AG08395 (cell line): ENCODE measurements at regions not wholly inside any gene's neighbourhood (a gene's known extent, or its start where the extent isn't known, plus 50 kb on each side); places are given as distances from the start of the nearest gene placed in this dataset.

ENCODE experiments used
- DNase-seq: peaks from one replicate; pipeline ENCODE4 v3.0.0; 2012; ENCODE audit warnings: mixed read lengths, low spot score

DNA sequence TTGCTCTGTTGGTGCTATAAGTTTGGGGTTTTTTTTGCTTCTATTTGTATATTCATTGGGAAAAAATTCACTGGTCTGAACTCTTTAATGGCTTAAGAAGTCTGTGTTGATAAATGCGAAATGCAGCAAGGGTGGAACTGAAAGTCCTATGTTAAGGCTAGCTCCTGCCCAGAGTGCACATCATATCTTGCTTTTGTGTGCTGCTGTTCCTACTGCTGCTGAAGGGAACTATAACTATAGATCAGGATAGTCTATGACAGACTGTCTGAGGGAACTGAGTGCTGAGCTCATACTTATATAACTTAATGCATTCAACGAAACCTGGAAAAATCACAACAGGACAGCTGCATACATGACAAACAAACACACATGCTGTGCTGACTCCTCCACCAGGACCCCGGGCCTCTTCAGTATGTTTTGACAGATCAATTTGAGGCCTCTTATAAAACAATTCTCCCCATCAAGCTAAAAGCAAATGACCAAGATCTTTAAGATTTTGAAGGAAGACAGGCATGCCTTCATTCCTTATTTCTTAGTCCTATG, 1031.5 kb upstream of the ADGRL2 start:
- DNase-seq, result no peak

DNA sequence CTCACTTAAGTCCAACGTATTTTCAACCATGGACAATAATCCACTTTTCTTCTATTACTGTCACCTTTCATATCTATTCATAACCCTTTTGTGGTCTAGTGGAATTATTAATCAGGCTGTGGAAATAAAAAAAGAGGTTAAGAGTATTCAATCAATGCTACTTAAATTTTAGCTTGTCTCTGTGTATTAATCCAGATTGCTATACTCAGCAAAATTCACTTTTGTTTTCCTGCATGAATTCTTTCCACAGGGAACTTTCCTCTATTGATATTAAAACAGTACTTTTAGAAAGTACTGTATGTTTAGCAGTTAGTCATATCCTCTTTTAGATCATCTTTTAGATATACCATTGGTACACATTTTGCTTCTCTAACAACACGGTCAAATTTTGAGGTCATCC, 1033.0 kb upstream of the ADGRL2 start:
- DNase-seq, result no peak

DNA sequence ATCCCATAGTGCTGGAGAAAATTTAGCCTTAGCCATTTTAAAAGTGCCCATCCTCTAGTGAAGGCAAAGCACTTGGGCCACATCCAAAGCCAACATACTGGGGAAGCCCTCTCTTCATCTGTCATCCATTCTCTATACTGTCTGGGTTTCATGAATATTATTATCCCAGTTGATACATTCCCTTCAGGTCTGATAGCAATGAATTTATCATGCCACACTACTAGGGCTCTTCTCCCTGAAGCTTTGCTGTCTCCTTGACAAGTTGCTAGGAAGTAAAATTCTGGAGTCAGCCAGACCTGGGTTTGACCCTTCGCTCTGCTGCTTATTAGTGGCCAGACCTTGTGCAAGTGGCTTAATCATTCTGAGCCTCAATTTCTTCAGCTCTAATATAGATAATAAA, 1041.4 kb upstream of the ADGRL2 start:
- no peak for DNase-seq

GRCh38 chr1:80755944-80756343, 1044.8 kb upstream of the ADGRL2 start:
- DNase-seq, result no peak

DNA sequence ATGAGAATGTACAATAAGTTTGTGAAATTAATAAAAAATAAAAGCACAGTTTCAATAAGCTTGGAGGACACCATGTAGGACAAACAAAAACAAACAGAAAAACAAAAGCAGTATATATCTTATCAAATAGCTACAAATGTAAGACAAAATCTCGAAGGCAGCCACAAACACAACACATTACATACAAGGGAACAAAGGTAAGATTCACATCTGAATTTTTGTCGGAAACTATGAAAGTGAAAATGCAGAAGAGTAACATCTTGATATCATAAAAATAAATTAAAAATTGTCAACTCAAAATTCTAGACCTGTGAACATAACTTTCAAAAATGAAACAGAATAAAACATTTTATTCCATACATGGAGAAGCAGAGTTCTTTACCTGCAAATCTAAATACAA, 1049.5 kb upstream of the ADGRL2 start:
- no peak for DNase-seq

DNA sequence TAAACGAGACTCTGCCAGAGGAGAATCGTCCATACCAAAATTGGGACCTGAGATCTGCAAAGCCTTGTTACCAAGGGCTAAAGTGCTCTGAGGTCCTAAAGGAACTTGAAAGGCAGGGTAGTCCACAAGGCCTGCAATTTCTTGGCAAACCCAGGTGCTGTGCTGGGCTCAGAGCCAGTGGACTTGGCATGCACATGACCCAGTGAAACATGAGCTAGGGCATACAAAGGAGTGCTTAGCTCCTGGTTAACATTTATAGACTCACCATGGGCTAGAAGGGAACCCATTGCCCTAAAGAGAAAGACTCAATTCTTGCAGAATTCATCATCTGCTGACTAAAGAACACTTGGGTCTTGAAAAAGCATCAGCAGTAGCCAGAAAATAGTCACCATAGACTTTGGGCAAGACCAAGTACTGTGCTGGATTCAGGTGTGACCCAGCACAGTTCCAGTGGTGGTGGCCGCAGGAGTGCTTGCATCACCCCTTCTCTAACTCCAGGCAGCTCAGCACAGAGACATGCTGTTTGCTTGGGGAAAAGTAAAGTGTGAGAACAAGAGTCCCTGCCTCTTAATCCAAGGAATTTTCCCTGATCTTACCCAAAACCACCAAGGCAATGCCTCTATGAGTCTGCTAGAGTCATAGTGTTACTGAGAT, 1069.4 kb upstream of the ADGRL2 start:
- DNase-seq, result no peak

DNA sequence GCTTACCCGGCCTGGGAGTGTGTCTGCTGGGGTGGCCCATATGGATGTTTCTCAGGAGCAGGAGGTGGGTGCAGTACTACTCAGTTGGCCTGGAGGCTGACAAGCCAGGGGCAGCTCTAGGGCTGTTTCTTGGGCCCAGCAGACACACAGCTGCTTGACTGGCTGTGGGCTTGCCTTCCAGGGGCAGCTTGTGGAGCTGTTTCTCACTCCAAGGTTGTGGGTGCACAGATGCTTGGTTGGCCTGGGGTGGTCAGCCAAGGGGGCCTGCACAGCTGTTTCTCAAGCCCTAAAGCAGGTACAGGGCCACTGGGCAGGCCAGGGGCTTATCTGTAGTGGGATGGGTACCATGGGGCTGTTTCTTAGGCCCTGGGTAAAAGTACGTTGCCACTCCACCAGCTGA, 1078.1 kb upstream of the ADGRL2 start:
- DNase-seq, result no peak

DNA sequence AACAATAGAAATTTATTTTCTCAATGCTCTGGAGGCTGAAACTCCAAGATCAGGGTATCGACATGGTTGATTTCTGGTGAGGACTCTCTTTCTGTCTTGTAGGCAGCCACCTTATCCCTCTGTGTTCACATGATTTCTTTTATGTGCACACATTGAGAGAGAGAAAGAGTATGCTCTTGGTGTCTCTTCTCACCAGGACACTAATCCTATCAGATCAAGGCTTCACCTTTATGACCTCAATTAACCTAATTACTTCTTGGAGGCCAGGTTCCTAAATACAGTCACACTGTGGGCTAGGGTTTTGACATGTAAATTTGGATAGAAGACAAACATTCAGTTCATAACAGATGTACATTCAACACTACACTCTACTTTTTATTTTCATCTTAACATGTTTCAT, 1094.2 kb upstream of the ADGRL2 start:
- no peak for DNase-seq

GRCh38 chr1:80678438-80678837, 1122.3 kb upstream of the ADGRL2 start:
- DNase-seq, result no peak

GRCh38 chr1:80675454-80675853, 1125.3 kb upstream of the ADGRL2 start:
- DNase-seq, result no peak

- no peak for DNase-seq
These were observed 1126.7 kb upstream of the ADGRL2 start for GRCh38 chr1:80673935-80674597.

- no peak for DNase-seq
These were observed 1132.4 kb upstream of the ADGRL2 start for GRCh38 chr1:80668372-80668771.

- no peak for DNase-seq
These were observed 1134.7 kb upstream of the ADGRL2 start for GRCh38 chr1:80666073-80666472.

DNA sequence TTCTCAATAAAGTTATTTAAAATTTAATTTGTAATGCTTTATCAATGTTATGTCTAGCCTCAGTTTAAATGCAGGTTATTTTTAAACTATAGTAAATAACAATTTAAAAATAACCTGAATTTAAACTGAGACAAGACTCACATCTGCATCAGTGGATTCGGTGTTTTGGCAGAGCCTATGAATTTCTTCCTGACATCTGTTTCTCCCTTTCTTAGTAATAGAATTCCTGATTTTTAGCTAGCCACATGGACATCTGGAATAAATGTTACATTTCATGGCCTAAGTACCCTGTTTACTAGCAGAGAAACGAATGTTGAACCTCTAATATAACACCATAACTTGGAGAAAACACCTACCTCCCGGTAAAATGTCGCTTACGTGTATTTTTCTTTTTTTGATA, 1141.6 kb upstream of the ADGRL2 start:
- no peak for DNase-seq

GRCh38 chr1:80657707-80658106, 1143.0 kb upstream of the ADGRL2 start:
- no peak for DNase-seq

DNA sequence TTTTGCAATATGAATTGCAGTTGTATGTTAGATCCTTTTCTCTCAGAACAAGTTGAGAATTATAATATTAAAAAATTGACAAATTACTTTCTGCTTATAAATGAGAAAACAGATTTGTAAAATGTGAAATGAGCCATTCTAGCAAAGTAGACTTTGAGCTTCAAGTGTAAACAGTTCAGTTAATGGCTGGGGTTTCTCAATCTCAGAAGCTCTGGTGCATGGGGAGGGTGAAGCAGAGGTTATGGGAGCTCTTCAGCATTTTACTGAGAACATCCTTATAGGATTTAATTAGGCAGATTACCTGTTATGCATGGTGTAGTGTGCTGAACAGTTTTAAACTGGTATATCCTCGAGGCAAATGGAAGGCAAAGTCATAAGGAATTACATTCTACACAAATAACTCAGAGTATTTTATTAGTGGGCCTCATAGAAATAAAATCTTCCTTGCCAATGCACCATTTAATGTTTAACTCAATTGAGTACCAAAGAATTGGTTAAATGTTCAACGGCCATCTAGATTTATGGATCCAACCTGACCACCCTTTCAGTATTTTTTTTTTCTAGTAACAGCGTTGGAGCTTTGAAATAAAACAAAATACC, 1143.6 kb upstream of the ADGRL2 start:
- DNase-seq, result no peak

- no peak for DNase-seq
These were observed 1144.1 kb upstream of the ADGRL2 start for GRCh38 chr1:80656641-80657040.

- no peak for DNase-seq
These were observed 1144.6 kb upstream of the ADGRL2 start for GRCh38 chr1:80656014-80656636.

DNA sequence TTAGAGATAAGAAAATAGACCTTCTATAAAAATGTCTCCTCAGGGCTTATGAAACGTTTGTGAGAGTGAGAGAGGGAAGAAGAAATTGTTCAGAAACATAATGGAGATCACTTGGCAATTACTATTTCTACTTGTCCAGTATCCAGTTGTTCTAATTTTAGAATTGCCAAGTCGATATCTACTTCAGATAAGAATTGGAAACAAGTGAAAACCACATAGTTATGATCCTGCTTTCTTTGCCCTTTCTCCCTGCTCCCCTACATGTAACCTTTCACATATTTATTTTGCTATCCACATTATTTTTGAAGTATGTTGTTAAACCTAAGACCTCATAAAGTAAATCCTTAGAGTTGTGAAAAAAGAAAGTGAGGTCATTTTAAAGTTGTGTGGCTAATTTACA, 1154.7 kb upstream of the ADGRL2 start:
- no peak for DNase-seq

DNA sequence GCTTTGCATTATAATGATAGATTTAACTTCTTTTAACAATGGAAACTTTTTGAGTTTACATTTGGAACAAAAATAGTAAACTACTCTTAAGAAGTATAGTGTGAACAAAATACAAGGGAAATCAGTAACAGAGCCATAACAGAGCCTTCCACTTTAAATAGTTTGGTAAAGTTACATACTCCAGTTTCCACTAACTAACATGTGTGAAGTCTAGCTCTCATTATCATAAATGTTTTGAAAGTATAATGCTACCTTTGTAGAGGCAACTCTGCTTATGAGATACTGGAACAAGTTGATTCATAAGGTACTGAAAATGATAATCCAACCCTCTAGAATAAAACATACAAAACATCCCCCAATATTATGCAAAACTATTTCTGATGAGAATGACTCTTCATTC, 1155.1 kb upstream of the ADGRL2 start:
- DNase-seq, result no peak

DNA sequence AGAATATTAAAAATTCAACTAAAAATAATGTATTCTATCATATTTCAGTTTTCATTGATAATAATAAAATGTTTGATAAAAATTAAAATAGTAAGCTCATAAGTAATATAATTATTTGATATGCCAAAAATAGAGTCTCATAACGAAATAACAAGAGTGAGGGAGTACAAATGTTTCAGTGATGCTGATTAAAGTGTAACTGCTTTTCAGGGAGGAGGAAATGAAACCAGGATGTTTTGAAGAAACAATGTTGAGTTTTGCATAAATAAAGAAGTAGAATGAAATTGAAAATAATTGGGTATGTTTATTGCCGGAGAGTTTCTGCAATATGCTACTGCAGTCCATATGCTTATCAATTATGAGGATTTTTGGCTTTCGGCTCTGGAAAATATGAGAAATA, 1159.8 kb upstream of the ADGRL2 start:
- no peak for DNase-seq

- DNase-seq, result no peak
These were observed 1160.8 kb upstream of the ADGRL2 start for GRCh38 chr1:80639777-80640533.
